Activated naive CD4-positive, alpha-beta T cell treated with anti-CD3 and anti-CD28 coated beads, Interleukin-2, amount 10 ng/mL, durations not matched to agents 7 days and 5 days (primary cell): ENCODE measurements at regions not wholly inside any gene's neighbourhood (a gene's known extent, or its start where the extent isn't known, plus 50 kb on each side); places are given as distances from the start of the nearest gene placed in this dataset.

Experiments
- CTCF ChIA-PET: fragments of 350-600 bp; sonication (Branson Sonifier 250); formaldehyde crosslinking; loops from one replicate; lab custom pipeline; 2021; ENCODE audit warnings: antibody characterized with exemption; lab: Charles Lee
- DNase-seq: peaks from one replicate; pipeline ENCODE4 v3.0.0-alpha.2; 2020
- H3K27ac Mint-ChIP-seq: one replicate; pipeline ENCODE4 v1.8.0; 2021; ENCODE audit warnings: mild to moderate bottlenecking, moderate library complexity, mixed read lengths
- H3K27me3 Mint-ChIP-seq: one replicate; pipeline ENCODE4 v1.8.0; 2021; ENCODE audit warnings: mild to moderate bottlenecking, mixed read lengths
- H3K36me3 Mint-ChIP-seq: one replicate; pipeline ENCODE4 v1.8.0; 2021; ENCODE audit warnings: mixed read lengths
- H3K4me1 Mint-ChIP-seq: one replicate; pipeline ENCODE4 v1.8.0; 2021; ENCODE audit warnings: mixed read lengths
- H3K4me3 Mint-ChIP-seq: one replicate; pipeline ENCODE4 v1.8.0; 2021; ENCODE audit warnings: mild to moderate bottlenecking, moderate library complexity, mixed read lengths
- H3K9me3 Mint-ChIP-seq: one replicate; pipeline ENCODE4 v1.8.0; 2021; ENCODE audit warnings: mixed read lengths

DNA sequence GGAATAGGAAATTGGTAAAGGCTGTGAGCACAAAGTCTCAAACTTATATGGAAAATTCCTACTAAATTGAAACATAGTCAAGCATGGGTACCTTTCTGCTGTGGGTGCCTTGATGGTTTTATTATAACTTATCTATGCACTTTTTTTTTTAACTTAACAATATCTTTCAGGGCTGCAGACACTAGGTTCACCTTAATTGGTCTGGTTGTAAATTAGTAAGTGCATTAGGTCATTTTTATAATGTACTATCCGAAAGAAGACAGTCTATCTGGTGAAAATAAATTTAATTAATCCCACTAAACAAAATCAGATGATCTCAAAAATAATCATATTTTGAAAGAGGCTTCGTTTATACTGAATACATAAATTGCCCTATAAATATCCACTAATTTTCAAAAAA is 446.8 kb upstream of the DCN start:
- H3K27ac Mint-ChIP-seq: no peak overlapping the region
- no peak for DNase-seq
- no peak overlapping the region for H3K4me3 Mint-ChIP-seq
- no peaks in the 10 kb centered on the region for H3K27me3 Mint-ChIP-seq
- CTCF ChIA-PET: no interaction called here
- no peaks in the 10 kb centered on the region for H3K36me3 Mint-ChIP-seq
- H3K9me3 Mint-ChIP-seq: peaks cover 11% of the 10 kb centered on the region
- H3K4me1 Mint-ChIP-seq: no peaks in the 10 kb centered on the region

DNA sequence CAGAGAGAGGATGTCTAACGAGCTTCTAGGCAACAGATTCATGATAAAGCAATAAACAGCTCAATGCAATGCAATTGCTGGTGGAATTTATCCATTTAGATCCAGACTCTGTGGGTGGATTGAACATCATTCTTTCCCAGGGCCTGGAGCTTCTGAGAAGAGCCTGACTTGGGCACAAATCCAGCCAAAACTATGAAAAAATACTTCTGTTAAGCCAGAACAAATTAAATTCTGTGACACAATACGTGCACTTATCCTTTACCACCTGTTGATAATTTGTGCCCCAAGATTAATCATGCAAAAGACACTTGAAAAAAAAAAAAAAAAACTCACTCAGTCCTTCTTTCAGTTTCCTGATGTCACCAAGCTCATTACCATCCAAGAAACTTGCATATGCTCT is 446.0 kb upstream of the DCN start:
- DNase-seq: no peak
- Mint-ChIP-seq H3K9me3 (peaks cover 11% of the 10 kb centered on the region), H3K4me3 (no peak overlapping the region), H3K36me3 (no peaks in the 10 kb centered on the region), H3K4me1 (no peaks in the 10 kb centered on the region), H3K27me3 (no peaks in the 10 kb centered on the region), H3K27ac (no peak overlapping the region)
- CTCF ChIA-PET: no interaction called here

GRCh38 chr12:91627225-91627624 is 444.6 kb upstream of the DCN start:
- Mint-ChIP-seq H3K36me3 (no peaks in the 10 kb centered on the region), H3K27ac (no peak overlapping the region), H3K4me1 (no peaks in the 10 kb centered on the region), H3K27me3 (no peaks in the 10 kb centered on the region), H3K4me3 (no peak overlapping the region), H3K9me3 (peaks cover 11% of the 10 kb centered on the region)
- no peak for DNase-seq
- CTCF ChIA-PET: no interaction called here

DNA sequence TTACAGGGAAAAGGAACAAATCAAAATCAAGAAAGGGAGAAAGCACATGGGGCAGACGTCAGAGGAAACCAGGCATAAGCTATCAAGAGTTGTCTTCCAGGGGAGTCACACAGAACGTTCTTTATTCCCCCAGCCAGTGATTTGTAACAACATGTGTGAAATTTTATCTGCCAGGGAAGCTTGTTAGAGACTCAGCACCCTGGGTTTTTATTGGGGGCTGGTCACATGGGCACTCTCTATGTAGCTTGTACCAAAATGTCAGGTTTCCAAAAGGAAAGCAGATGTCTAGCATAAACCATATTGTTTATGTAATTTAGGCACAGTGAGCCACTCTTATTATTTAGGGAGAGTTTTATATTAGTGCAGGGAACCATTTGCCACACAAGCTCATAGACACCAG is 440.4 kb upstream of the DCN start:
- H3K4me3 Mint-ChIP-seq: no peak overlapping the region
- DNase-seq: no peak
- no peak overlapping the region for H3K27ac Mint-ChIP-seq
- CTCF ChIA-PET: no interaction called here
- peaks cover 11% of the 10 kb centered on the region for H3K9me3 Mint-ChIP-seq
- no peaks in the 10 kb centered on the region for H3K27me3 Mint-ChIP-seq
- H3K4me1 Mint-ChIP-seq: no peaks in the 10 kb centered on the region
- H3K36me3 Mint-ChIP-seq: no peaks in the 10 kb centered on the region

DNA sequence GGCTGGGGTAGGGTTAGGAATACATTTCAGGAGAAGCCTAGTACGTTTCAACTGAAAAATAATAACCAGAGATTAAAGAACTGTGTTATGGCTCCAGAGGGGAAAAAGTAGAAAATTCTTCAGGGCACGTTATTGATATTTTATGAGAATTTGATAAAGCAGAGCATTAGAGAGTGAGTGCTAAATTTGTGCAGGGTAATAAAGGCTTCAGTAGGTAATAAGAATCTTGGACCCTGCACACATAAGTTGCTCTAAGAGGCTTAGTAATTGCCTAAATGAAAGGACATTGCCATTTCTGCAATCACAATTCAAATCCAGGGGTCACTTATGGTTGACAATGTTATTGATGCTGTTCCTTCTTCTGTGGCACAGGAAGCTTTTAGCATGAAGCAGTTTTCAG is 439.4 kb upstream of the DCN start:
- no peak for DNase-seq
- CTCF ChIA-PET: no interaction called here
- H3K9me3 Mint-ChIP-seq: peaks cover 11% of the 10 kb centered on the region
- no peak overlapping the region for H3K27ac Mint-ChIP-seq
- H3K4me3 Mint-ChIP-seq: no peak overlapping the region
- no peaks in the 10 kb centered on the region for H3K4me1 Mint-ChIP-seq
- no peaks in the 10 kb centered on the region for H3K36me3 Mint-ChIP-seq
- no peaks in the 10 kb centered on the region for H3K27me3 Mint-ChIP-seq

GRCh38 chr12:91620992-91621391 is 438.4 kb upstream of the DCN start:
- no peak overlapping the region for H3K27ac Mint-ChIP-seq
- H3K4me3 Mint-ChIP-seq: no peak overlapping the region
- no peak for DNase-seq
- H3K27me3 Mint-ChIP-seq: no peaks in the 10 kb centered on the region
- no peaks in the 10 kb centered on the region for H3K36me3 Mint-ChIP-seq
- H3K4me1 Mint-ChIP-seq: no peaks in the 10 kb centered on the region
- CTCF ChIA-PET: no interaction called here
- peaks cover 4% of the 10 kb centered on the region for H3K9me3 Mint-ChIP-seq

DNA sequence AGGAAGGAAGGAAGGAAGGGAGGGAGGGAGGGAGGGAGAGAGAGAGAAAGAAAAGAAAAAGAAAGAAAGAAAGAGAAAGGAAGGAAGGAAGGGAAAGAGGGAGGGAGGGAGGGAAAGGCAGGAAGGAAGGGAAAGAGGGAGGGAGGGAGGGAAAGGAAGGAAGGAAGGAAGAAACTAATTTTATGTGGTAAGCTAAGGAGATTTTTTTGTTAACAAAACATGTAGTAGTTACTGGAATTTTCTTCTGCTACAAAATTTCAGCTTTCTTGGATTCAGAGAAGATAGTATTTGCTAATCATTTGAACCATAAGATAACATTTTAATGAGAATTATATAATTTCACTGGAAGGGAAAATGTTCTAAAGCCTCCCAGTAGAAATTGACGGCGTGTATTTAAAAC is 437.8 kb upstream of the DCN start:
- no peak for DNase-seq
- Mint-ChIP-seq H3K27me3 (no peaks in the 10 kb centered on the region), H3K4me3 (no peak overlapping the region), H3K27ac (no peak overlapping the region), H3K9me3 (peaks cover 2% of the 10 kb centered on the region), H3K36me3 (no peaks in the 10 kb centered on the region), H3K4me1 (no peaks in the 10 kb centered on the region)
- CTCF ChIA-PET: interaction anchor here (0.7 kb wide), 1 partner anchor 25 kb away, joined by 3 read pairs; no protein-coding TSS in a partner anchor

DNA sequence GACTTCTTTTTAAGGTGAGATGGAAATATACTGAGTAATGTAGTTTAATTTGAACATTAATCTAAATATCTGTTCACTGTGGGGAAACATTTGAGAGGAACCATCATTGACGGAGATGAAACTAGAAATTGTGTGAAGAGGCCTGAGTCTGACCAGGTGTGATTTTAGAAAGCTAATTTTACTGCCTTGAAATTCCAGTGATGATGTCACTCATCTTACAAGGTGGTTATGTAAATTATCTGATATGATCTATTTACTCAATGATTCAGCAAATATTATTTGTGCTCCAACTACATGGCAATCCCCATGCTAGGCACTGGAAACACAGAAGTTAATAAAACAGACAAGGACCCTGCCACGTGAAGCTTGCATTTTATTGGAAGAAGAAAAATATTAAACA is 435.7 kb upstream of the DCN start:
- no peak for DNase-seq
- CTCF ChIA-PET: no interaction called here
- Mint-ChIP-seq H3K27me3 (no peaks in the 10 kb centered on the region), H3K9me3 (no peaks in the 10 kb centered on the region), H3K4me3 (no peak overlapping the region), H3K4me1 (no peaks in the 10 kb centered on the region), H3K27ac (no peak overlapping the region), H3K36me3 (no peaks in the 10 kb centered on the region)

DNA sequence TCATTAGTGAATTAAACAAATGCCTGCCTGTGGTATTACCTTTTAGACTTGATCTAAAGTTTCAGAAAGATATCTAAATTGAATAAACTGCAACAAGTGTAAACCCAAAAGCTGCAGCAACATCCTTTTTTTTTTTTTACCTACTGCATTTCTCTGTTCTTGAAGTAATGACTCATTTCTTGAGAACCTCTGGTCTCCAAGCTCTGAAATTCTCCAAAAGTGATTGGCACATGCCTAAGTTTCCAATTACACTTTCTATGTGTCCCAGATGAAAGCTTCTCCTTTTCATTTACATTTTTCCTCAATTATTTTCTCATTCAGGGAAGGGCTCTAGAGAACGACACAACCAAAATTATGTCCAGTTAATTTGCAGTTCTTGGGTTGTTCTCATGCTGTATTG is 435.2 kb upstream of the DCN start:
- no peak for DNase-seq
- Mint-ChIP-seq H3K27me3 (no peaks in the 10 kb centered on the region), H3K4me3 (no peak overlapping the region), H3K27ac (no peak overlapping the region), H3K36me3 (no peaks in the 10 kb centered on the region), H3K9me3 (no peaks in the 10 kb centered on the region), H3K4me1 (no peaks in the 10 kb centered on the region)
- CTCF ChIA-PET: interaction anchor here (0.7 kb wide), 1 partner anchor 945 kb away, joined by 3 read pairs; no protein-coding TSS in a partner anchor

DNA sequence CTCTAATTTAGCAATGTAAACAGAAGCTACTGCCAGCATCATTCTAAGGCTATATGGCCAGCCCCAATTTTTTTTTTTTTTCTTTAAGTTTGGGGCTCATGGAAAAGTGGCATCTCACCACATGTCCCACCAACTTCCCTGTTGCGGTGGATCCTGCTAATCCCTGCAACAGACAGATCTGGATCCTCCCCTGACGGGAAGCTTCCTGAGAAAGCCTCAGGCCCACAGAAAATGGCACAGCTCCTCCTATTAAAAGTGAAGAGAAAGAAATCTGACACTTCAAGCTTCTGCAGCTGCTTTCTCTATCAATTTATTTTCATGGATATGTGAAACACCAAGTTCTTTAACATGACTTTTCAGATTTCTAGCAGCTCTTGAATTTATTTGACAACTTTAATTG is 433.8 kb upstream of the DCN start:
- H3K4me1 Mint-ChIP-seq: no peaks in the 10 kb centered on the region
- CTCF ChIA-PET: no interaction called here
- H3K27ac Mint-ChIP-seq: no peak overlapping the region
- H3K27me3 Mint-ChIP-seq: no peaks in the 10 kb centered on the region
- H3K4me3 Mint-ChIP-seq: no peak overlapping the region
- H3K9me3 Mint-ChIP-seq: no peaks in the 10 kb centered on the region
- no peaks in the 10 kb centered on the region for H3K36me3 Mint-ChIP-seq
- no peak for DNase-seq

- CTCF ChIA-PET: interaction anchor here (1.0 kb wide), 1 partner anchor 773 kb away, joined by 3 read pairs; no protein-coding TSS in a partner anchor
Measured at GRCh38 chr12:91613223-91613779, 430.7 kb upstream of the DCN start.

DNA sequence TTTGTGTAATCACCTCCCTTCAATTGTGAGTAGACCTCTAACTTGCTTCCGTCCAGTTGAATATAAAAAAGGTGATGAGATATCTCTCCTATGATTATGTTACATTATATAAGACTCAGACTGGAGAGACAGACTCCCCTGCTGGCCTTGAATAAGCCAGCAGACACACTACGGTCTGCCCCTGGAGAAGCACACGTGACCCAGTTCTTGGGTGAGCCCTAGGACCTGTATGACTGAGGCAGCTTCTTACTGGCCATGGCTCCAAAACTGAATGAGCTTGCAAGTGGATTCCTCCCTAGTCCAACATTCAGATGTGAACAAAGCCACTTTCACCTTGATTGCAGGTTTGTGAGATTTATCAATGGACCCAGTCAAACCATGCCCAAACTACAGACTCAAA is 427.9 kb upstream of the DCN start:
- no peak overlapping the region for H3K27ac Mint-ChIP-seq
- H3K4me3 Mint-ChIP-seq: no peak overlapping the region
- H3K27me3 Mint-ChIP-seq: no peaks in the 10 kb centered on the region
- DNase-seq: no peak
- no peaks in the 10 kb centered on the region for H3K9me3 Mint-ChIP-seq
- CTCF ChIA-PET: no interaction called here
- H3K4me1 Mint-ChIP-seq: no peaks in the 10 kb centered on the region
- H3K36me3 Mint-ChIP-seq: no peaks in the 10 kb centered on the region

More at GRCh38 chr12:91613223-91613779, 430.7 kb upstream of the DCN start:
- no peaks in the 10 kb centered on the region for H3K4me1 Mint-ChIP-seq
- H3K27me3 Mint-ChIP-seq: no peaks in the 10 kb centered on the region
- no peak overlapping the region for H3K27ac Mint-ChIP-seq
- H3K4me3 Mint-ChIP-seq: no peak overlapping the region
- no peaks in the 10 kb centered on the region for H3K9me3 Mint-ChIP-seq
- DNase-seq: no peak
- H3K36me3 Mint-ChIP-seq: no peaks in the 10 kb centered on the region

- CTCF ChIA-PET: no interaction called here
- Mint-ChIP-seq H3K4me1 (no peaks in the 10 kb centered on the region), H3K36me3 (no peaks in the 10 kb centered on the region), H3K4me3 (no peak overlapping the region), H3K27me3 (no peaks in the 10 kb centered on the region), H3K9me3 (no peaks in the 10 kb centered on the region), H3K27ac (no peak overlapping the region)
- DNase-seq: no peak
Measured at GRCh38 chr12:91609283-91609682, 426.7 kb upstream of the DCN start.

DNA sequence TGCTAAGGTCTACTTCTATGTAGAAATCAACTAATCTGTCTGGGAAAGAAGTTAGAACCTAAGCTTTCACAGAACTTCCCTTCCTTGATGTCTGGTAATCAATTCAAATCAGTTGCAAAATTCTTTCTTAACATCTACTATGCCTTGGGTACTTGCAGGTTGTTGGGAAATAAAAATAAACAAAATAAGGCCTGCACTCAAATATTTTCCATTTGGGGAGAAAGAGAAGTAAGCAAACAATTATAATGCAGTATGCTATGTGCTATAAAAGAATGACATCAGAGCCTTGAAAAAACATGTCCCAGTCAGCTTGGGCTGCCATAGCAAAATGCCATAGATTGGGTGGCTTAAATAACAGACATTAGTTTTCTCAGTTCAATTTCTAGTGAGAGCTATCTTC is 425.9 kb upstream of the DCN start:
- H3K4me1 Mint-ChIP-seq: no peaks in the 10 kb centered on the region
- H3K36me3 Mint-ChIP-seq: no peaks in the 10 kb centered on the region
- H3K9me3 Mint-ChIP-seq: no peaks in the 10 kb centered on the region
- H3K27me3 Mint-ChIP-seq: no peaks in the 10 kb centered on the region
- CTCF ChIA-PET: interaction anchor here (0.6 kb wide), 1 partner anchor 56 kb away, joined by 3 read pairs; no protein-coding TSS in a partner anchor
- no peak for DNase-seq
- H3K27ac Mint-ChIP-seq: no peak overlapping the region
- H3K4me3 Mint-ChIP-seq: no peak overlapping the region

DNA sequence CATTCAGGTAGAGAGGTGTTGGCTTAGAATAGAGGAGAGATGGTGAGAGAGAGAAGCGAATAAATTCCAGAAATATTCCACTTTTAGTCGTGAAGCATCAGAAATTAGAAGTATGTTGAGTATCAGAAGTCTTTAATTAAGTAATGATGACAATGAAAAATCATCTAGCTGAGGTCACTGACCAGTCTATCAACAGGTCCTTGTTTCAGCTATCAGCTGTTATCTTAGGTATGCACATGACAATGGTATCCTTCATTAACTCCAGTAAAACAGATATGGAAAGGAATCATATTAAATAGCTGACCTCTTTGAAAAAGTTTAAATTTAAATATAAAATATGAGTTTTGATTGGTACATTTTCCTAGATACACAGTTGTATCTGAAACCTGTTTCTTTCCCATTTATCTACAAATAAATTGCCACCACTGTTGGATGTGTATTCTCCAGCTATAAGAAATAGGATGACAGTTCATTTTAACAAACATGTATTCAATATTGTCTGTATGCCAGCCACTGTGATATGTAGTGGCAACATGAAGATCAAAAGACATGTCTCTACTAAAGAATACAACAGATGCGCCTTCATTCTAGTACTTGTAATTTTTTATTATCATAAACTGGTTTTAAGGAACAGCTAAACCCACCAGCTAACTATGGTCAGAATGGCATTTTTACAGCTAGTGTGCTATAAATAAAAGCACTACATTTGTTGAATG is 424.2 kb upstream of the DCN start:
- Mint-ChIP-seq H3K4me3 (no peak overlapping the region), H3K27me3 (no peaks in the 10 kb centered on the region), H3K9me3 (no peaks in the 10 kb centered on the region), H3K36me3 (no peaks in the 10 kb centered on the region), H3K27ac (no peak overlapping the region), H3K4me1 (no peaks in the 10 kb centered on the region)
- no peak for DNase-seq
- CTCF ChIA-PET: interaction anchor here (1.0 kb wide), 1 partner anchor 29 kb away, joined by 4 read pairs; no protein-coding TSS in a partner anchor
